Neural progenitor cell (in vitro differentiated cells): ENCODE measurements at regions not wholly inside any gene's neighbourhood (a gene's known extent, or its start where the extent isn't known, plus 50 kb on each side); places are given as distances from the start of the nearest gene placed in this dataset.

Source experiments
- EZH2 ChIP-seq: fragments of 200-600 bp; sonication (generic); IDR thresholded peaks from 2 replicates; pipeline ENCODE4 v1.6.1; 2017; ENCODE audit warnings: antibody characterized with exemption, mild to moderate bottlenecking, moderate library complexity
- EZH2phosphoT487 ChIP-seq: fragments of 200-600 bp; sonication (generic); IDR thresholded peaks from 2 replicates; pipeline ENCODE4 v1.6.1; 2017; ENCODE audit warnings: antibody characterized with exemption
- TF ChIP-seq, protein P1 (sequence below): fragments of 200-600 bp; sonication (generic); IDR thresholded peaks from 2 replicates; pipeline ENCODE4 v1.5.1; 2017; ENCODE audit warnings: antibody characterized with exemption, mild to moderate bottlenecking

DNA sequence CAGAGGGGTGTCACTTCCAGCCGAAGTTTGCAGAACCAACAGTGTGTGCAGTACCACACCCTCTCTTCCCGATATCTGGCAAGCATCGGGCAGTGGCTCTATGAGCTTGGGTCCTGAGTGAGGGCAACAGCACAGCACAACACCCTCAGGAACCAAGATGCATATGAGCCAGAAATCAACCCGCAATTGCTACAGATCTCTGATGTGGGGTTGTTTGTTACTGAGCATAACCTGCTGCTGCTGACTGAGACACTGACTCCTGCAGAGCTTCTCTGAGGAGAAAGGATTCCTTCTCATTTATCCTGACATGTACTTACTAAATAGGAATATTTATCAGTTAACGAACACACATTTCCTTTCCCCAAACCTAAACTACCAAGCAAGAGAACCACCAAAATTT is 218.3 kb downstream of the RBFOX3 start:
- TF ChIP-seq, protein P1, sequence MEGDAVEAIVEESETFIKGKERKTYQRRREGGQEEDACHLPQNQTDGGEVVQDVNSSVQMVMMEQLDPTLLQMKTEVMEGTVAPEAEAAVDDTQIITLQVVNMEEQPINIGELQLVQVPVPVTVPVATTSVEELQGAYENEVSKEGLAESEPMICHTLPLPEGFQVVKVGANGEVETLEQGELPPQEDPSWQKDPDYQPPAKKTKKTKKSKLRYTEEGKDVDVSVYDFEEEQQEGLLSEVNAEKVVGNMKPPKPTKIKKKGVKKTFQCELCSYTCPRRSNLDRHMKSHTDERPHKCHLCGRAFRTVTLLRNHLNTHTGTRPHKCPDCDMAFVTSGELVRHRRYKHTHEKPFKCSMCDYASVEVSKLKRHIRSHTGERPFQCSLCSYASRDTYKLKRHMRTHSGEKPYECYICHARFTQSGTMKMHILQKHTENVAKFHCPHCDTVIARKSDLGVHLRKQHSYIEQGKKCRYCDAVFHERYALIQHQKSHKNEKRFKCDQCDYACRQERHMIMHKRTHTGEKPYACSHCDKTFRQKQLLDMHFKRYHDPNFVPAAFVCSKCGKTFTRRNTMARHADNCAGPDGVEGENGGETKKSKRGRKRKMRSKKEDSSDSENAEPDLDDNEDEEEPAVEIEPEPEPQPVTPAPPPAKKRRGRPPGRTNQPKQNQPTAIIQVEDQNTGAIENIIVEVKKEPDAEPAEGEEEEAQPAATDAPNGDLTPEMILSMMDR, result no peak
- TF ChIP-seq EZH2 (no peak), EZH2phosphoT487 (no peak)
